ENCODE measurements at regions not wholly inside any gene's neighbourhood (a gene's known extent, or its start where the extent isn't known, plus 50 kb on each side); places are given as distances from the start of the nearest gene placed in this dataset.

- no peak for DNase-seq (ENCODE audit: low spot score)
These were observed 501.2 kb upstream of the LRRTM4 start for GRCh38 chr2:78023356-78023755.

- DNase-seq (ENCODE audit: low spot score) = no peak
These were observed 502.8 kb upstream of the LRRTM4 start for GRCh38 chr2:78024996-78025395.

GRCh38 chr2:78029392-78029995 lies 507.3 kb upstream of the LRRTM4 start:
- no peak for DNase-seq (ENCODE audit: low spot score)

DNA sequence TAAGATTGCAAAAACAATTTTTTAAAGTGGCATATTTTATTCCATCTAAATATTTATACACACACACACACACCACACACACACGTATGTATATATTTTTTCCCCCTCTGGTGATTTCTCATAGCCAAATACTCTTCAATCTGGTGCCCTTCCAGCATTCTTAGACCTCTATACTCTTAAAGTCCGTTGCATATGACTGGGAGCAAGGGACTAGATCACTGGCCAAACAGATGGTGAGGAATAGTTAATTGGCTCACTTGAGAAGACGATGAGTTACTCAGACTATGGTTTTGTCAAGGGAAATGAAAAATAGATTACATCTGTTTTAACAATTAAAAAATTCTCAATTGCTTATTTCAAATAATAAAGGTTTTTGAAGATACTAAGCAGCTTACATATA lies 512.5 kb upstream of the LRRTM4 start:
- DNase-seq (ENCODE audit: low spot score) = no peak

- no peak for DNase-seq (ENCODE audit: low spot score)
These were observed 513.6 kb upstream of the LRRTM4 start for GRCh38 chr2:78035804-78036203.

GRCh38 chr2:78051480-78051879 lies 529.3 kb upstream of the LRRTM4 start:
- no peak for DNase-seq (ENCODE audit: low spot score)

DNA sequence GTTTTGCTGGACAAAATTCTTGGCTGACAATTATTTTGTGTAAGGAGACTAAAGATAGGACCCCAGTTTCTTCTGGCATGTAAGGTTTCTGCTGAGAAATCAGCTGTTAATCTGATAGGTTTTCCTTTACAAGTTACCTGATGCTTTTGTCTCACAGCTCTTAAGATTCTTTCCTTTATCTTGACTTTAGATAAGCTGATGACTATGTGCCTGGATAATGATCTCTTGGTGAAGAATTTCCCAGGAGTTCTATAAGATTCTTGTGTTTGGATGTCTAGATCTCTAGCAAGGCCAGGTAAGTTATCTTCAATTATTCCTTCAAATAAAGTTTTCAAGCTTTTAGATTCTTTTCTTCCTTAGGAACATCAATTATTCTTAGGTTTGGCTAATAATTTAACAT lies 534.8 kb upstream of the LRRTM4 start:
- no peak for DNase-seq (ENCODE audit: low spot score)

GRCh38 chr2:78061301-78061700 lies 539.1 kb upstream of the LRRTM4 start:
- DNase-seq (ENCODE audit: low spot score) = no peak

DNA sequence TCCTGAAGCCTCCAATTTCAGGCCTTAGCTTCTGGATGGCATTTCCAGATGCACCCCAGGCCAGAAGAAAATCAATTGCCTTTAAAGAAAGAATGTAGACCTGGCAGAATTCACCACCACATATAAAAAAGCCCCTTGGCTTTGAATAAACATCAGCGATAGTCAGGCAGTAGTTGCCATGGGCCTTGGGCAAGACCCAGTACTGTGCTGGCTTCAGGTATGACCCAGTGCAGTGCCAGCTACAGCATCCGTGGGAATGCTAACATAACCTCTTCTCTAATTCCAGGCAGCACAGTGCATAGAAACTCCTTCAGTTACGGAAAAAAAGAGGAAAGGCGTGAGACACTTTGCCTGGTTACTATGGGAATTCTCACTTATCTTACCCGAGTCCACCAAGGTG lies 539.6 kb upstream of the LRRTM4 start:
- DNase-seq (ENCODE audit: low spot score) = no peak

DNA sequence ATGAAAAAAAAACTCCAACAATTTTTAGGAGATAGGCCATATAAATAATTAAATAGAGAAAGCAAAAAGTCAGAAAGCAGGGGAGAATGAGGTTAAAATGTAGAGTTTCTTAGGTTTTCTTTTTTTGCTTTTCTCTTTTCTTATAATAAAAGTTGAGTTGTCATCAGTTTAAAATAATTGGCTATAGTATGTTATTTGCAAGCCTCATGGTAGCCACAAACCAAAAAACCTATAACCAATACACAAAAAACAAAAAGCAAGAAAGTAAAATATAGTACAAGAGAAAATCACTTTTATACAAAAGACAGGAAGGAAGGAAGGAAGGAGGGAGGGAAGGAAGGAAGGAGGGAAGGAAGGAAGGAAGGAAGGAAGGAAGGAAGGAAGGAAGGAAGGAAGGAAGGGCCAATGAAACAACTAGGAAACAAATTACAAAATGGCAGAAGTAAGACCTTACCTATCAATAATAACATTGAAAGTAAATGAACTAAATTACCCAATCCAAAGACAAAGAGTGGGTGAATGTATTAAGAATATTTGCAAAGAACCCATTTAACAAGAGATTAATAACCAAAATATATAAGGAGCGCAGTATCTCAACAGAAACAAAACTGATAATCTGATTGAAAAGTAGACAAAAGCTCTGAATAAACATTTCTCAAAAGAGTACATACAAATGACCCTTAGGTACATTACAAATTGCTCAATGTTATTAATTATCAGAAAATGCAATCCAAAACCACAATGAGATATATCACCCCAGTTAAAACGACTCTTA lies 541.3 kb upstream of the LRRTM4 start:
- no peak for DNase-seq (ENCODE audit: low spot score)

GRCh38 chr2:78065366-78065765 lies 543.2 kb upstream of the LRRTM4 start:
- DNase-seq (ENCODE audit: low spot score) = no peak

GRCh38 chr2:78068808-78069207 lies 546.6 kb upstream of the LRRTM4 start:
- DNase-seq (ENCODE audit: low spot score) = no peak

DNA sequence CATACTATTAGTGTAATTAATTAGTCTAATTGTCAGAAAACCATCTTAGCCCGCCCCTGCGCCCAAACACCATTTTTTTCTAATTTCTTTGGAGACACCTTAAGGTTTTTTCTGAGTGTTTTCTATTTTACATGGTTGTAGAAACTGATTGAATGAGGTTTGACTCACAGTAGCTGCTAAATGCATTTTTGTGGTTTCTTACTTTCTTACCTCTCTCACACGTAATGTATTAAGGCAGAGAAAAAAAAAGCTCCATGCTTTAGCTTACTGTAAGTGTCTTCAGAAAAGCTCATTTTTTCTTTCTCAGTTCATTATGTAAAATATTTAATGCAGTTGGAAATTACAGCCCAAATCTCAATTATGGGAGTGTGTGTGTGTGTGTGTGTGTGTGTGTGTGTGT lies 548.5 kb upstream of the LRRTM4 start:
- DNase-seq (ENCODE audit: low spot score) = no peak

GRCh38 chr2:78077633-78078032 lies 555.5 kb upstream of the LRRTM4 start:
- no peak for DNase-seq (ENCODE audit: low spot score)

DNA sequence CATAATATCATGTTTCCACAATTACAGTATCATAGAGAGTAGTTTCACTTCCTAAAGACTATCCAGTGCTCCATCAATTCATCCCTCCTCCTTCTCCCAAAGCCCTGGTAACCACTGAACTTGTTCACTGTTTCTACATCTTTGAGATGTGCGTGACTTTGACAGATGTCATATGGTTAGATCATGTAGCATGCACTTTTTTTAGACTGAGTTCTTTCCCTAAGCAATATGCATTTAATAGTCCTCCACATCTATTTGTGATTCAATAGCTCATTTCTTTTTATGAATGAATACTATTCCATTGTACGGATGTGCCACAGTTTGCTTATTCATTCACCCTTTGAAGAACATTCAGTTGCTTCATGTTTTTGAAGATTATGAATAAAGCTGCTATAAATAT lies 560.4 kb upstream of the LRRTM4 start:
- no peak for DNase-seq (ENCODE audit: low spot score)

DNA sequence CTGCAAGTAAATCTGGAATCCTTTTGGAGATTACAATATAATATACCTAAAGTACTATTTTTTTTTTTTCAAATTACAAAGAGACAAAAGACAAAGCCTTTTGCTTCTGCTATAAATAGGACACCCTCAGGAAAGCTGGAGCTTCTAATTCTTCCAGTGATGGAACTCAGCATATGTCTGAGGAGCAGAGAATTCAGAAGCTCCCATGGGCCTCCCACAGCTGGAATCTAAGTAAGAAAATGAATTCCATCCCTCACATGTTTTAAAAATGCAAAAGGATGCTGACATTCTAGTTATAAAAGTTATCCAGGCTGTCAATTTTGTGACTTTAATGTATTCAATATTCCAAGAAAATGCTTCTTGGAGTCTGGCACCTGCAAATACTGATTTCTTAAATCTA lies 571.3 kb upstream of the LRRTM4 start:
- no peak for DNase-seq (ENCODE audit: low spot score)

GRCh38 chr2:78109272-78109671 lies 587.1 kb upstream of the LRRTM4 start:
- no peak for DNase-seq (ENCODE audit: low spot score)

DNA sequence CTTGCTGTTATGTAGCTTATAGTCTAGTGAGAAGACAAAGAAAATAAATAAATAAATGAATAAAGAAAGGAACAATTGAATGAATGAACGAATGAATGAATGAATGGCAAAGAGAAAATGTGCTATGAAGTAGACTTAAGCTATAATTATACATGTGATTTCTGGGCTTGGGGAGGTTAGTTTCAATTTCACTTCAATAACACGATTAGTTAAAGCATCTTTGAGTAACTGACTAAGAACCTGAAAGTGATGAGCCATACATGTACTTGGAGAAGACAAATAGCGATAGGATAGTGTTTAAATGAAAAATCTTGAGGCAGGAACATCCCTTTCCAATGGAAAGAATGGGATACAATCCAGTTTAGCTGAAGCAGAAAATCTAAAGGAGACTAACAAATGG lies 593.1 kb upstream of the LRRTM4 start:
- DNase-seq (ENCODE audit: low spot score) = no peak

GRCh38 chr2:78118037-78118436 lies 595.9 kb upstream of the LRRTM4 start:
- DNase-seq (ENCODE audit: low spot score) = no peak

DNA sequence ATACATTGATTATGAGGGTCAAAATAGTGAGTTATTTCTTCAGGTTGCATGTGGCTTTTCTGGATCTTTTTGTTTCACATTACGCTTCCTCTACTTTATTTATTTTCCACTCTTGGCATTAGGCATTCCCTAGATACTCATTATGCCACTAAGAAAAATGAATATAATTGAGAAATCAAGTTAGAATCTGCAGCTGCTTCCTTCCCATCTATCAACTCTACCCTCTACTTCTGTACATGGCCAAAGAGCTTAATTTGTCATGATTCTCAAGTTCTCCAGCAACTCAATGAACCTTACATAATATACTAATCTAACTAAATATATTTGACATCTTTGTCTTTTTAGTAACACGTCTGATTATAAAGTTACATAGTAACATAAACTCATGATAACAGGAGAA lies 598.1 kb upstream of the LRRTM4 start:
- DNase-seq (ENCODE audit: low spot score) = no peak

GRCh38 chr2:78125042-78125441 lies 602.9 kb upstream of the LRRTM4 start:
- no peak for DNase-seq (ENCODE audit: low spot score)

- DNase-seq (ENCODE audit: low spot score) = no peak
These were observed 605.2 kb upstream of the LRRTM4 start for GRCh38 chr2:78127424-78127823.

DNA sequence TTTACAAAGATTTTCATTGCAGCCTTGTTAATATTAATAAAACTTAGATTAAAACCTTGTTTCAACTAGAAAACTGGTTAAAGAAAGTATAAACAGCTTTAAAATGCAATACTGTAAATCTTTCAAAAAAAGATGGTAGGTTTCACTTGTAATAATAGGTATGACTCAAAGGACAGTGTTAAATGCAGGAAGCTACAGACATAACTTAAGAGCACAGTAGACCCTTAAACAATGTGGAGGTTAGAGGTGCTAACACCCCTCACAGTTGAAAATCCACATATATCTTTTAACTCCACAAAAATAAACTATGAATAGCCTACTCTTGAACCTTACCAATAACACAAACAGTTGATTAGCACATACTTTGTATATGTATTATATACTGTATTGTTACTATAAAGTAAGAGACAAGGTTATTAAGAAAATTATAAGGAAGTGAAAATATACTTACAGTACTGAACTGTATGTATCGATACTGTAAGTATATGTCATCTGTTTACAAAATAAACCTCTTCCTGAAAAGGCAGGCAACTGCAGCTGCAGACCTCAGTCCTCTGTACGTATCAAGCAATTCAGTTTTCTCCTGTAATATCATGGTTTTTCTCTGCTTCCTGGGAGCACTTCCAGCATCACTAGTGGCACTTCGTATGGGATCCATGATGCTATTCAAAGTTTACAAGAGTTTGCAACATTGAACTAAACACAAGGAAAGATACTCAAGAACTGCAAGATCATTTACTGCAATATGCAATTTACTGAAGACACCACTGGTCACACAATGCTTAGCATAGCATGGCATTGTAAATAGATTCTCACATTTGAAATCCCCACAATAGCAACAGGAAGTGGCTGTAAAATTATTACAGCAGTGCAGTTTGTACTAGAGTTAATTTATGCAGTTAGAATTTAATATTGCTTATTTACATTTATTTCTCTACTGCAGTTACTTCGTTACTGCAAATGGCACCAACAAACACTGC lies 610.5 kb upstream of the LRRTM4 start:
- DNase-seq (ENCODE audit: low spot score) = no peak

All from ecto neural progenitor cell (in vitro differentiated cells).